HG02759 (cell line): ENCODE measurements at regions not wholly inside any gene's neighbourhood (a gene's known extent, or its start where the extent isn't known, plus 50 kb on each side); places are given as distances from the start of the nearest gene placed in this dataset.
"Not testable (repeated sequence)": the region's sequence is repeated elsewhere in the genome, so short reads cannot be mapped to it uniquely, and the experiment has no call there.

ENCODE experiments used
- ATAC-seq: cut with Tn5 transposase; IDR thresholded peaks from one replicate; pipeline ENCODE4 v1.9.1; 2021; ENCODE audit warnings: mild to moderate bottlenecking, moderate library complexity; ENCODE audit not compliant: unreplicated experiment

GRCh38 chr6:134386482-134386881 lies 68.6 kb upstream of the SGK1 start:
- not testable (repeated sequence) for ATAC-seq

GRCh38 chr6:134381959-134382358 lies 64.0 kb upstream of the SGK1 start:
- no peak for ATAC-seq

DNA sequence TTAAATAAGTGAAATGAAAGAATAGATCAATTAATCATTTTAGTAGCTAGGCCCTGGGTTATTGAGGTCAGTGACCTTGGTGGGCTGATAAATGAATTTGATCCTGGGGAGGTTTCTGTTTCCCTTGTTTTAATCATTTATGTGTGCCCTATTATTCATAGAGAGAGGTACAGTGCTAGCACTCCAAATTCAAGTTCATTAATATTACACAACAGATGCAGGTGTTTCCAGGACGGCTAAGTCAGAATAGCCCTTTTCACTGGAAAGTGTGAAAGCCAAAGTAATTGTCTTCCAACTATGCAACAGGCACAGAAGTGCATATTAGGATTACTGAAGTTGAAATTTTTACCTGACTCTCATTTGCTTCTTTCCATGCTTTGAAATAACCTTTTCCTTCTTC lies 61.7 kb upstream of the SGK1 start:
- no peak for ATAC-seq

DNA sequence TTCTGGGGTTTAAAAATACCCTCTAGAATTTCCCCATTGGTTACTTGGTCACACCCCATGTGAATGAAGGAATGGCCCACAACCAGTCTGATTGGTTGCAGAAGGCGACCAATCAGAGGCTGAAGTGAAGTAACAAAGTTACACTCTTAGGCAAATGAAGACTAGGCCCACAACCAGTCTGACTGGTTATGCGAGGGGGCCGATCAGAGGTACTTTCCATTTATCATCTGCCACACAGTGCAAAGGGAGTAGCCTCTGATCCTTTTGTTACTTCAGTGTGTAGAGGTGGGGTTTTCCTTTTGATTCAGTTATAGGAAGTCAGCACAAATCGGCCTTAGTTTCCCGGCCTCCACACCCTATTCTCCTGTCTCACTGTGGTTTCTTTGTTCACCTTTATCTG lies 61.2 kb upstream of the SGK1 start:
- peak; percentile 96 for ATAC-seq

DNA sequence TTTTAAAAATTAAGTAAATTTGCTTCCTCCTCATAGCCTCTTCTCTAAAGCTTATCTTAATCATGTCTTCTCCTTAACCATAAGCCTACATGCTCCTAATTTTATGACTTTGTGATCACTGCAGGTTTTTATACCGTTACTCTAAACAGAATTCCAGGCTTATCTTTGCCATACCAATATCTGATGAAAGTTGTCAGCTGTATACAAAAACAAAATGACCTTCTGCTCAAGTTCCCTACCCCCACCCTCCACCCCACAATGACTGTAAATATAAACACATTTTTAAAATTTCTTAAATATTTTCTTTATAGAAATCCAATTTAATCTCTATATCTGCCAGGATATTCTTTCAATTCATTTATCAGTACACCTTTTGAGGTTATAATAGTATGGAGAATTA lies 60.5 kb upstream of the SGK1 start:
- no peak for ATAC-seq

- no peak for ATAC-seq
Measured at GRCh38 chr6:134376785-134377184, 58.9 kb upstream of the SGK1 start.

- no peak for ATAC-seq
Measured at GRCh38 chr6:134375220-134375580, 57.3 kb upstream of the SGK1 start.

DNA sequence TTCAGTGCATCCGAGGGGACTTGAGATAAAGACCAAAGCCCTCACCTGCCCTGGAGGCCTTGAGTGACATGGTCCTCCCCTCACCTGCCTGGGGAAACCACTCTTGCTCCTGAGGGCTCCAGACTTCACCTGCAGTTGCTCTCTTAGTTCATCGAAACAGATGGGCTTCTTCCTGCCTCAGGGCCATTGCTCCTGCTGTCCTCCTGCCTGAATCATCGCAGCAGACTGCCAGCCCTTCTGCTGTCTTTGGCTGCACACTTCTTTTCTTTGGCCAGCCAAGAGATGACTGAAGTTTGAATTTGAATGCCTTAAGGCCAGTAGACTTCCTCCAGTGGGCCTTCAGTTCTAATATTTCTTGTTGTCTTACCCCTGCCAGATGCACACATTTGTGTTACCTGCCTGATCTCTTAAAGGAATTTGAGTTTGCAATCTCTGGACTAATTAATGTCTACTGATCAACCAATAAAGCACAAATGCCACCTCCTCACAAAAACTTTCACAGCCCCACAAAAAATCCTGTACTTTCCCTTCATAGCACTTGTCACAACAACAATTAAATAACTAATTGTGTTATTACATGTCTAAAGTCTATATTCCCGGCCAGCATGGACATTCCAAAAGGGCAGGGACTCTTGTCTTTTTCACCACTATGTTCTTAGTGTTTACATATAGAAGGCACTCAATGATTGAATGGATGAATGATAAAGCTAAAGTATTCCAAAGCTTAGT lies 56.7 kb upstream of the SGK1 start:
- ATAC-seq = no peak

- ATAC-seq = no peak
Measured at GRCh38 chr6:134373993-134374392, 56.1 kb upstream of the SGK1 start.

DNA sequence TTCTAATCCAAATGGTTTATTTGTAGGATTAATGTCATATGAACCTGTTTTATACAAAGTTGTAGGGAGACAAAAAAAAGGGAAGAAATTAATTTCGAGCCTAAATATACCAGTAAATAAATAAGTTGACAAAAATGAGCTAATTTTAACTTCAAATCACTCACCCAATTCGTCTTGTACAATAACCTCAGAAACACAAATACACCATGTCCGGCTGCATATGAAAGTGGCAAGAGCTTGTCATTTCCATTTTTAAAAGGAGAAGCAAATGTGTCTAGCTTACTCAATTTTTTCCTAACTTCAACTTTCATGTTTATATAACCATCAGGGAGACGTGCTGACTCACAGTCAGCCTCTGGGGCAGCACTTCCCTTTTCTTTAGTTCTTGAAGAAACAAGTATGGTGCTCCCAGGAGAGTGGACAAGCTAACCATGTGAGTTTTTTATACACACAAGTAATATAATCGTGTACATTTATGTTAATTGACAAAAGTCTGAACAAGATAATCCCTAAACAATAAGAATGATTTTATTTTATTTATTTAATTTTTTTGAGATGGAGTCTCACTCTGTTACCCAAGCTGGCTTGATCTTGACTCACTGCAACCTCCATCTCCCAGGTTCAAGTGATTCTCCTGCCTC lies 55.5 kb upstream of the SGK1 start:
- ATAC-seq = peak; percentile 90

- peak; percentile 31 for ATAC-seq
Measured at GRCh38 chr6:134372603-134373281, 54.8 kb upstream of the SGK1 start.

DNA sequence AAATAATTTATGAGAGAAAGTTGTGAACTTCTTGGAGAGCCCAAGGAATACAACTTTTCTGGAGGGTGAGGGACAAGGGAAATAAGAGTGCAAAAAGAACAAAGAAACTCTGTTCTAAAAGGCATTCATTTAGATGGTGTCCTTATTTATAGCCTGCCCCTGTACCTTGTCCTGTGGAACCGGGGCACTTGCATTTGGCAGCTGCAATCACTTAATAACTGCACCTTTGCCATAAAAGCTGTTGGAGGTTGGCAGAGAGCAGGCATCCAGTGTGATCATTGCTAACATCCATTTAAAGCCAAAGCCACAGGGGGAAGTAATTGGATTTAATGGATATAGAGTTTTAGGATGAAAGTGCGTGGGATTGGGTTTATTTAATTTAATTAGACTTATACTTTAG lies 50.8 kb upstream of the SGK1 start:
- no peak for ATAC-seq
